Uterus (tissue), 2 donors: ENCODE measurements at regions not wholly inside any gene's neighbourhood (a gene's known extent, or its start where the extent isn't known, plus 50 kb on each side); places are given as distances from the start of the nearest gene placed in this dataset.
"Not testable (repeated sequence)": the region's sequence is repeated elsewhere in the genome, so short reads cannot be mapped to it uniquely, and the experiment has no call there.

Experiments used
- CTCF ChIP-seq, 4 experiments: fragments of 200-600 bp in 2 of 4; fragments of 450-650 bp in 2 of 4; sonication (generic) in 2 of 4; IDR thresholded peaks; one replicate each; pipeline ENCODE4 v1.5.1; 2016 to 2019; ENCODE audit warnings: antibody characterized with exemption in 4 of 4, mild to moderate bottlenecking in 2 of 4, moderate library complexity in 1 of 4
- POLR2A ChIP-seq, 2 donors: fragments of 450-650 bp; IDR thresholded peaks; one replicate each; pipeline ENCODE4 v1.6.1; 2016; ENCODE audit warnings: antibody characterized with exemption in 2 of 2, mild to moderate bottlenecking in 1 of 2, moderate library complexity in 1 of 2

DNA sequence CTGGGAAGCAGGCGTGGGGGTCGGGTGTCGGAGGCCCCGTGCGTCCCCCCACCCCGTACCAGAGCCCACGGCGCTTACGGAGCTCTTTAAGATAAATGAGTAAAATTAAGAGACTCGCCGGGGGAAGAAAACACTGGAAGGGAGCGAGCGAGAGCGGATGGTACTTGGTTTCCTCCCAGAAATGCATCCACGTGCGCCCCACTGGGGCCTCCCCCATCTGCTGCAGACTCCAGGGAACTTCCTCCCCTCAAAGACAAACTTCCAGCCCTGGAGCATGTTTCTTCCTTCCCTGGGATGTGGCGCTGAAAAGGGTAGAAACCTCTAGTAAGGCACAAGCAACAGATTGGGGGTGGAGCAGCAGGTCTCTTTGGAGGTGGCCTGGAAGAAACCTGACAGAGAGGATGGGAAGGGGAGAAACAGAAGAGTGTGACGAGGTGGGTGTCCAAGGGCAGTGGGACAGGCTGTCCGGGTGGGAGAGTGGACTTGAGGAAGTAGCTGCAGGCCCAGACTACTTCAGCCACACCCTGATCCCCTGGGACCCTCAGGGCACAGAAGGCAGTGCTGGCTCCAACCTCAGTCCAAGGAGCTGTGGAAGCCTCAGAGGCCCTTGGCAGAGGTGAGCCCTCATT lies 91.2 kb downstream of the TRIM43 start:
- TF ChIP-seq POLR2A, CTCF (IDR thresholded peaks at IDR 0.05): not testable (repeated sequence)
